T47D (cell line): ENCODE measurements at regions not wholly inside any gene's neighbourhood (a gene's known extent, or its start where the extent isn't known, plus 50 kb on each side); places are given as distances from the start of the nearest gene placed in this dataset.

Experiments used
- DNase-seq, 2 experiments: peaks; one replicate each; pipeline versions ENCODE4 v3.0.0 to v3.0.0-alpha.2; 2011 to 2012; ENCODE audit warnings: low read depth in 1 of 2, low spot score in 1 of 2
- JUND ChIP-seq: IDR thresholded peaks from 2 replicates; pipeline ENCODE4 v1.6.1; 2012; ENCODE audit warnings: low read depth
- in situ Hi-C: cut with HindIII; loops from 2 replicates; pipeline ENCODE4 v1.10.0; 2016; ENCODE audit warnings: low sequenced_read_pairs, low pct_unique_long_range_greater_than_20kb

GRCh38 chr1:217244971-217245370 is 385.9 kb downstream of the GPATCH2 start:
- no peak for TF ChIP-seq JUND
- no peak for DNase-seq
- in situ Hi-C loops = no loop called here

DNA sequence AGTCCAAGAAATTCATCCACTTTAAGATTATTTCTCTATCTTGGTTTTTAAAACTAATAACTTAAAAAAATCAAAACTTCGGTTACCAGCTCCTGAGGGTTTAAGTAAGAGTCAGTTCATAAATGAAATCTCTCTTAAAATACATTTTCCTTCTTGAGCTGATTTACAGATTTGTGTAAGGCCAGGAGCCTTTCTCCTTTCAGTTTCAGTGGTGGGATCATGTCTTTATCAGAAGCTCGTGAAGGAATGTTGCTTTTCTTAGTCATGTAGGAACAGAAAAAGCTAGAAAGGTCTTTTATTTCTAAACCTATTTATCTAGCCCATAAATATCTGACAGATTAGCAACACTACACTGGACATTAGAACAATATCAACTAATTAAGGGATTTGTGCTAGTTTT is 390.2 kb downstream of the GPATCH2 start:
- DNase-seq = no peak
- TF ChIP-seq JUND = no peak
- in situ Hi-C loops = no loop called here

- TF ChIP-seq JUND = no peak
- DNase-seq = no peak
- in situ Hi-C loops = no loop called here
These were observed 391.9 kb downstream of the GPATCH2 start for GRCh38 chr1:217238945-217239344.

DNA sequence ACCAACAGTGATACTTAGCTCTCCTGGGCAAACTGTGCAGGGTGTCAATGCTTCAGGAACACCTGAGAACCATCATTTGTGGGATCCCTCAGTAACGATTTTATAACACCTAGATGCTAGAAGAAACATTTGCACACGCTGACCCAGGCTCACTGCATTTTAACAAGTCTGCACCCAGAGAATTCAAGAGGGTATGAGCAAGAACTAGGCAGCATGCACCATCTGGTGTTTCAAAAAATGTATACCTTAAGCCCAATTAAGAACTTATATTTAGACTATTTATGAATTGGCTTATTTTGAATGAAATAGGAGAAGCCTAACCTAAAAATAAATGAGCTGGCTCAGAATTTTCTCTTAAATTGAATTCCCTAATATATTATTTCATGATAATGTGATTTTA is 400.5 kb downstream of the GPATCH2 start:
- DNase-seq = no peak
- in situ Hi-C loops = no loop called here
- TF ChIP-seq JUND = no peak

GRCh38 chr1:217228689-217229088 is 402.2 kb downstream of the GPATCH2 start:
- DNase-seq = no peak
- TF ChIP-seq JUND = no peak
- in situ Hi-C loops = no loop called here

- no peak for TF ChIP-seq JUND
- no peak for DNase-seq
- in situ Hi-C loops = no loop called here
These were observed 406.7 kb downstream of the GPATCH2 start for GRCh38 chr1:217224201-217224600.

DNA sequence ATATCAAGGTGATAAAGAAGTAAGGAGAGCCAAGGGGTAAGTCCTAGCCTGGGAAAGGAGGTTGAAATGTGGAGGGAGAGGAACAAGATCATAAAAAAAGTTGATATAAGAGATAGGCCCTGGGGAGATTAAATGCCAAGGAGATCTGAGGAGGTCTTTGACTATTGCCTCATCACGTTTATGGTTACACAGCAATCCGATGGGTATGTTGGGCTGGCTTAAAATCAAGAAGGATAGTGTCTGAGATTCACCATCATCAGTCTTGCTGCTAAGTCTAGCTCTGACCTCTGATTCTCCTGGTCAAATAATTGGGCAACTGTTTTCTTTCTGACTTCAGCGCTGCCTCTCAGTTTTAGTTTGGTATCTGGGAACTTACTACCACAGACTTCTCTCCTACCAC is 416.3 kb downstream of the GPATCH2 start:
- in situ Hi-C loops = no loop called here
- DNase-seq = no peak

DNA sequence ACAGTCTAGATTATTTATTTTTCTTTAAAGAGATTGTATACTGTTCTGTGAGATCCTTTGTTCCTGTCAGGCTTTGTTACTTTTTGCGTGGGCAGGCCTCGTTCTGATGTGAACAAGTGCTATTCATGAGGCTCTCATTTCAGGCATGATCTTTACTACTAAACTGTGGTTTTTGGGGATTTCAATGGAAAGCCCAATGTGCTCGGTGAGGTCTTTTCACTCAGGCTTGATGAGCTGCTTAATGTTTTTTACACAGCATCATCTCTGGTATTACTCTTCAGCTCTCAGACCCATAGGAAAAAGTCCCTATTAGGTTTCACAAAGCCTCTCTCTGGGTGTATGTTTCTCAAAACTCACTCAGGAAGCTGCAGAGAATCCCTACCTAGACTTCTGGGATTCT is 419.4 kb downstream of the GPATCH2 start:
- no peak for TF ChIP-seq JUND
- in situ Hi-C loops = no loop called here
- no peak for DNase-seq

More for the DNA sequence above, 416.3 kb downstream of the GPATCH2 start:
- no peak for TF ChIP-seq JUND

GRCh38 chr1:217205578-217205977 is 425.3 kb downstream of the GPATCH2 start:
- DNase-seq = no peak
- in situ Hi-C loops = no loop called here
- no peak for TF ChIP-seq JUND

DNA sequence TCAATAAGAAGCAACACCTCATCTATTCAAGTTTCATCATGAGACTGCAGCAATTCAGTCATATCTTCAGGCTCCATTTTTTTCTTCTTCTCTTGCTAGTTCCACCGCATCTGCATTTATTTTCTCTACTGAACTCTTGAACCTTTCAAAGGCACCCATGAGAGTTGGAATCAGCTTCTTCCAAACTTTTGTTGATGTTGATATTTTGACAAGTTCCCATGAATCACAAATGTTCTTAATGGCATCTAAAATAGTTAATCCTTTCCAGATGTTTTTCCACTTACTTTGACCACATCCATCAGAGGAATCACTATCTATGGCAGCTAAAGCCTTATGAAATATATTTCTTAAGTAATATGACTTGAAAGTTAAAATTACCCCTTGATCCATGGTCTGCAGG is 434.3 kb downstream of the GPATCH2 start:
- TF ChIP-seq JUND = no peak
- in situ Hi-C loops = no loop called here
- no peak for DNase-seq

GRCh38 chr1:217193151-217193550 is 437.7 kb downstream of the GPATCH2 start:
- no peak for TF ChIP-seq JUND
- in situ Hi-C loops = no loop called here
- DNase-seq = no peak

GRCh38 chr1:217191441-217191840 is 439.4 kb downstream of the GPATCH2 start:
- DNase-seq = no peak
- in situ Hi-C loops = no loop called here

DNA sequence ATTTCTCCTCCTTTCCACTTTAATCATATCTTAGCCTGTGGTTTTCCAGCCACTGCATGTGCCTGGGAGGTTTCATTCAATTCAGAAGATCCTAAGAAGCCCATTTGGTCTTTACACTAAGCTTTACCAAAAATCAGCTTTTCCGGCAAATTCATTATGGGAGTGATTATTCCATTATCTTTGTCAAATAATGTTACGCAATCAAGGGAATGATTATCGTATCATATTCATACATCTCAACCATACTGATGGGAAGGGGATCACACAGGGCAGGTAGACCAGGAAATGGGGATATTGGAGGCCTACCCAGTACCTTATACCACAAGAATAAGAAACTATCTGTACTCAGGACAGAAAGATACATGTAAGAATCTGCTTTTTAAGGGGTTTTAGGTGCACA is 440.5 kb downstream of the GPATCH2 start:
- no peak for DNase-seq
- in situ Hi-C loops = no loop called here
- no peak for TF ChIP-seq JUND

More at GRCh38 chr1:217191441-217191840, 439.4 kb downstream of the GPATCH2 start:
- TF ChIP-seq JUND = no peak

DNA sequence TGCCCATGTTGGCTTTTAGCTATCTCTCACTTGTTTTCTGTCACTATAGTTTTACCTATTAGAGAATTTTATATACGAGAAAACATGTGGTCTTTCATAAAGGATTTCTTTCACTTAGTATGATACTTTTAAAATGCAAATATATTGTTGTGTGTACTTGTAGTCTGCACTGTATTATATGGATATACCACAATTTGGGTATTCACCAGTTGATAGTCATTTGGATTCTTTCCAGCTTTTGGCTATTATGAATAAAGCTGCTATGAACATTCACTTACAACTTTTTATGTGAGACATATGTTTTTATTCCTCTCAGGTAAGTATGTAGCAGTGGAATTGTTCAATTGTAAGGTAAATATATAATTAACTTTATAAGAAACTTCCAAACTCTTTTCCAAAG is 441.5 kb downstream of the GPATCH2 start:
- no peak for TF ChIP-seq JUND
- no peak for DNase-seq
- in situ Hi-C loops = no loop called here
